CD8-positive, alpha-beta memory T cell (primary cell): ENCODE measurements at regions not wholly inside any gene's neighbourhood (a gene's known extent, or its start where the extent isn't known, plus 50 kb on each side); places are given as distances from the start of the nearest gene placed in this dataset.

ENCODE experiments used
- CTCF ChIA-PET: fragments of 350-600 bp; sonication (Branson Sonifier 250); formaldehyde crosslinking; loops from one replicate; lab custom pipeline; 2021; ENCODE audit warnings: antibody characterized with exemption; lab: Charles Lee
- POLR2A ChIA-PET: fragments of 350-600 bp; sonication (Branson Sonifier 250); formaldehyde crosslinking; loops from one replicate; lab custom pipeline; 2021; ENCODE audit warnings: antibody characterized with exemption; lab: Charles Lee
- DNase-seq, 5 donors: peaks; one replicate each; pipeline versions ENCODE4 v3.0.0 to v3.0.0-alpha.2; 2020 to 2022; ENCODE audit warnings: mixed read lengths in 1 of 5
- H3K27ac ChIP-seq: one replicate; pipeline ENCODE4 v1.7.0; 2013; ENCODE audit warnings: low read depth, mild to moderate bottlenecking, low read length, moderate library complexity
- H3K27me3 ChIP-seq: 2 replicates; pipeline ENCODE4 v1.7.0; 2013; ENCODE audit warnings: low read length, mild to moderate bottlenecking; ENCODE audit not compliant: insufficient read depth, poor library complexity, severe bottlenecking
- H3K36me3 ChIP-seq: 2 replicates; pipeline ENCODE4 v1.7.0; 2013; ENCODE audit warnings: mild to moderate bottlenecking, low read length, moderate library complexity; ENCODE audit not compliant: insufficient read depth
- H3K4me1 ChIP-seq: 2 replicates; pipeline ENCODE4 v1.7.0; 2013; ENCODE audit warnings: mild to moderate bottlenecking, low read length, moderate library complexity; ENCODE audit not compliant: insufficient read depth
- H3K4me3 ChIP-seq: 2 replicates; pipeline ENCODE4 v1.7.0; 2013; ENCODE audit warnings: mild to moderate bottlenecking, low read length
- H3K9me3 ChIP-seq: 2 replicates; pipeline ENCODE4 v1.7.0; 2013; ENCODE audit warnings: mild to moderate bottlenecking, low read length
- H3K27ac Mint-ChIP-seq, 8 donors: one replicate each; pipeline ENCODE4 v1.8.0; 2020 to 2021; ENCODE audit warnings: mixed read lengths in 8 of 8, mild to moderate bottlenecking in 6 of 8, inconsistent platforms in 3 of 8, moderate library complexity in 3 of 8
- H3K27me3 Mint-ChIP-seq, 2 donors: one replicate each; pipeline ENCODE4 v1.8.0; 2020 to 2021; ENCODE audit warnings: mixed read lengths in 2 of 2, mild to moderate bottlenecking in 1 of 2, moderate library complexity in 1 of 2
- H3K36me3 Mint-ChIP-seq, 3 donors: one replicate each; pipeline ENCODE4 v1.8.0; 2020 to 2021; ENCODE audit warnings: mixed read lengths in 3 of 3, inconsistent platforms in 1 of 3, mild to moderate bottlenecking in 1 of 3
- H3K4me1 Mint-ChIP-seq, 3 donors: one replicate each; pipeline ENCODE4 v1.8.0; 2020 to 2021; ENCODE audit warnings: mixed read lengths in 3 of 3, inconsistent platforms in 1 of 3, mild to moderate bottlenecking in 1 of 3
- H3K4me3 Mint-ChIP-seq, 7 donors: one replicate each; pipeline ENCODE4 v1.8.0; 2020 to 2021; ENCODE audit warnings: mixed read lengths in 7 of 7, mild to moderate bottlenecking in 6 of 7, moderate library complexity in 4 of 7, inconsistent platforms in 2 of 7
- H3K9me3 Mint-ChIP-seq, 5 donors: one replicate each; pipeline ENCODE4 v1.8.0; 2020 to 2022; ENCODE audit warnings: mixed read lengths in 5 of 5, mild to moderate bottlenecking in 3 of 5, moderate library complexity in 2 of 5, inconsistent platforms in 1 of 5

DNA sequence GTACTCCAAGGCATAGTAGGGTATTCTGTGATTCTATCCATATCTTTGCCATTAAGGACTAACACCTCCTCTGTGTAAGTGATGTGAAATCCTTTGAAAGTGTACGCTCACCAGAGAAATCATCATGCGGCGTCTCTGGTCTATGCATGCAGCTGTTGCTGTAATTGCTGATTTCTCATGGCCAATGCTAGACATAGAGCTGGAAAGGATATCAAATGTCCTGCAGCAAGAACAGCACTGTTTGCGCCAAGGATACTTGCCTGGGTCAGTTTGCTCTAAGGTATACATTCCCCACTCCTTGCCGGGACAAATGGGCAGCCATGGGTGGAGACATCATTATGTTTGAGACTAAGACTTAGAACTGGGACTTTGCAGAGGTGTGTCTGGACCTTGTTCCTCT is 896.4 kb downstream of the BCL11B start:
- H3K36me3 Mint-ChIP-seq = peaks cover 0 to 10% (median 0%) of the 10 kb centered on the region in 3 donors
- CTCF ChIA-PET = no interaction called here

DNA sequence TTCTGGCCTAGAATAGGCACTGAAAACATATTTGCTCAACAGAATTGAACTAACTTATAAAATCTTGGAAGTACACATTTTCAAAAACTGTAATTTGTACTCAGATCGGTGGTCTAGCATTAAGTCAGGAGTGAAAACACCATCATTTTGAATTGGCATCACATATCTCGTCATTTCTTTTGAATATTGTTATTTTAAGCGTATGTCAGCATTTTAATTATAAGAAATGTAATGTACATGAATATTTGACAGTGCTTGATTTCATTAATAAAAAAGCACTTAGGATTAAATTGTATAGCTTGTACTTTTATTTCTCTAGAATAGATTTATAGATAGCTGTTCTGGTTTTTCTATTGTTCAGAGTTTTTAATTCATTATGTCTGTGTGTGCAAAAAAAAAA is 892.2 kb downstream of the BCL11B start:
- peaks cover 0 to 16% (median 0%) of the 10 kb centered on the region in 3 donors for H3K36me3 Mint-ChIP-seq
- no peak overlapping the region for H3K27ac ChIP-seq
- H3K27me3 Mint-ChIP-seq = peaks cover 0 to 1% of the 10 kb centered on the region in 2 donors
- no peaks in the 10 kb centered on the region for H3K9me3 Mint-ChIP-seq
- no peak for DNase-seq
- CTCF ChIA-PET = no interaction called here
- no peaks in the 10 kb centered on the region for H3K9me3 ChIP-seq
- no peak overlapping the region for H3K27ac Mint-ChIP-seq
- no peaks in the 10 kb centered on the region for H3K27me3 ChIP-seq
- H3K4me1 ChIP-seq = no peaks in the 10 kb centered on the region
- no peaks in the 10 kb centered on the region for H3K36me3 ChIP-seq
- H3K4me1 Mint-ChIP-seq = no peaks in the 10 kb centered on the region
- POLR2A ChIA-PET = no interaction called here
- no peak overlapping the region for H3K4me3 ChIP-seq
- H3K4me3 Mint-ChIP-seq = no peak overlapping the region

More for the DNA sequence above, 896.4 kb downstream of the BCL11B start:
- H3K9me3 Mint-ChIP-seq = no peaks in the 10 kb centered on the region
- POLR2A ChIA-PET = no interaction called here
- Histone ChIP-seq H3K4me1 (no peaks in the 10 kb centered on the region), H3K27me3 (no peaks in the 10 kb centered on the region), H3K4me3 (no peak overlapping the region), H3K27ac (no peak overlapping the region), H3K9me3 (no peaks in the 10 kb centered on the region), H3K36me3 (no peaks in the 10 kb centered on the region)
- peaks cover 0 to 6% of the 10 kb centered on the region in 2 donors for H3K27me3 Mint-ChIP-seq
- H3K4me1 Mint-ChIP-seq = peaks cover 0 to 2% (median 0%) of the 10 kb centered on the region in 3 donors
- no peak overlapping the region for H3K27ac Mint-ChIP-seq
- DNase-seq = no peak
- H3K4me3 Mint-ChIP-seq = no peak overlapping the region

DNA sequence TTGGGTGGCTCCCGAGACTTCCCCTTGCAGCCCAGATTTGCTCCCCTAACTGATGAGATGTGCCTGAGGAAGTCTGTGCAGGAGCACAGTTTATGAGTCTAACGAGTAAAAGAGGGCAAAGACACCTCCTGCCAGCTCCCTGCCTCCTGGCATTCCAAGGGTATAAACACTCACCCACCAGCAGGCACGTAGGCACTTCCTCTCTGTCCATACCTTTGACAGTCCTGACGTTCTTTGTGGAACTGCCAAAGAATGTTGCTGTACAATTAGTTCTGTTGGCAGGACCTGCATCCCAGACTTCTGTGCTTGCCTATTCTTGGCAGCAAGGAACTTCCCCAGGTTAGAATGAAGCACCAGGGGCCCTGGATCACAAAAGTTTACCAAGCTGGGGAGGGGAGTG is 889.3 kb downstream of the BCL11B start:
- ChIA-PET POLR2A (no interaction called here), CTCF (no interaction called here)
- H3K9me3 ChIP-seq = no peaks in the 10 kb centered on the region
- no peaks in the 10 kb centered on the region for H3K4me1 ChIP-seq
- H3K27me3 ChIP-seq = no peaks in the 10 kb centered on the region
- no peak overlapping the region for H3K4me3 ChIP-seq
- no peaks in the 10 kb centered on the region for H3K4me1 Mint-ChIP-seq
- peaks cover 0 to 1% of the 10 kb centered on the region in 2 donors for H3K27me3 Mint-ChIP-seq
- H3K36me3 Mint-ChIP-seq = peaks cover 0 to 16% (median 0%) of the 10 kb centered on the region in 3 donors
- no peak overlapping the region for H3K27ac ChIP-seq
- H3K4me3 Mint-ChIP-seq = no peak overlapping the region
- no peaks in the 10 kb centered on the region for H3K9me3 Mint-ChIP-seq
- H3K27ac Mint-ChIP-seq = no peak overlapping the region
- no peak for DNase-seq
- H3K36me3 ChIP-seq = no peaks in the 10 kb centered on the region

DNA sequence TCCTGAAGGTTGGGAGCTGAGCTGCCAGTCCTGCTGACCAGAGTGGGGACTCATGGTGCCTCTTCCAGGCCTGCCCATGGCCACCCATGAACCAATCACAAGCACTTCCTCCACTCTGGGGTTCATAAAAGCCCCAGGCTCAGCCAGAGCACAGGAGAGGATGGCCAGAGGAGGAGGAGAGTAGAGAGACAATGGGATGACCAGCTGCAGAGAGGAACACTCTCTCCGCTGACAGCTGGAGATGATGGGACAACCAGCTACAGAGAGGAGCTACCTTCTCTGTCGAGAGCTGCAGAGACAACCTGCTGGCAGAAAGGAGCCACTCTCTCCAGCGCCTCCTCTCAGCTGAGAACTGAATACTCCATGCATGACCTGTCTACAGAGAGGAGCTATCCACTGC is 886.1 kb downstream of the BCL11B start:
- no peak overlapping the region for H3K27ac Mint-ChIP-seq

DNA sequence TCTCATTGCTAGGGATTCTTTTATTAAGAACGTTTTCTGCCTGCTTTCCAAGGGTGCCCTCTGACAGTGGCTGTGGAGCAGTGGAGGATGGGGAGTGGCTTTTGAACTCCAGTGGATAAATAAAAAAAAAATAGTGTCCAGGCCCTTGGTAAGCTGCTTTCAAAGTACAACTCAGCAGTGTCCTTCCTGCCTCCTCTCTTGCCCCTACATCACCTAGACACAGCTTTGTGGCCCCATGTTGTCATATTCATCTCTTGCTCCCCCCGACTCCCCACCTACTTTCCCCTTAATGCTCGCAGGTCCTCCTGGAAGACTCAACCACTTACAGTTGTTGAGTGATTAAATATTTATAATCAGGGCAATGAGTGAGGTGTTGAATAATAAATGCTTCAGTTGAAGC is 880.9 kb downstream of the BCL11B start:
- Mint-ChIP-seq H3K4me3 (no peak overlapping the region), H3K36me3 (peaks cover 0 to 14% (median under 1%) of the 10 kb centered on the region in 3 donors), H3K27me3 (no peaks in the 10 kb centered on the region), H3K9me3 (no peaks in the 10 kb centered on the region), H3K27ac (no peak overlapping the region), H3K4me1 (no peaks in the 10 kb centered on the region)
- no peaks in the 10 kb centered on the region for H3K36me3 ChIP-seq
- no peak overlapping the region for H3K27ac ChIP-seq
- ChIA-PET POLR2A (no interaction called here), CTCF (no interaction called here)
- H3K9me3 ChIP-seq = no peaks in the 10 kb centered on the region
- no peaks in the 10 kb centered on the region for H3K27me3 ChIP-seq
- DNase-seq = no peak
- H3K4me3 ChIP-seq = no peak overlapping the region
- H3K4me1 ChIP-seq = no peaks in the 10 kb centered on the region

More for the DNA sequence above, 886.1 kb downstream of the BCL11B start:
- H3K9me3 ChIP-seq = no peaks in the 10 kb centered on the region
- no peaks in the 10 kb centered on the region for H3K27me3 ChIP-seq
- H3K36me3 ChIP-seq = no peaks in the 10 kb centered on the region
- H3K4me3 Mint-ChIP-seq = no peak overlapping the region
- no peaks in the 10 kb centered on the region for H3K4me1 ChIP-seq
- H3K4me3 ChIP-seq = no peak overlapping the region
- POLR2A ChIA-PET = no interaction called here
- no peaks in the 10 kb centered on the region for H3K4me1 Mint-ChIP-seq
- no peaks in the 10 kb centered on the region for H3K27me3 Mint-ChIP-seq
- peaks cover 0 to 16% (median 0%) of the 10 kb centered on the region in 3 donors for H3K36me3 Mint-ChIP-seq
- H3K27ac ChIP-seq = no peak overlapping the region
- DNase-seq = no peak
- CTCF ChIA-PET = interaction anchor here (1.3 to 1.8 kb wide), 2 partner anchors 9 to 246 kb away, joined by 3 to 4 read pairs; no protein-coding TSS in a partner anchor
- H3K9me3 Mint-ChIP-seq = no peaks in the 10 kb centered on the region

DNA sequence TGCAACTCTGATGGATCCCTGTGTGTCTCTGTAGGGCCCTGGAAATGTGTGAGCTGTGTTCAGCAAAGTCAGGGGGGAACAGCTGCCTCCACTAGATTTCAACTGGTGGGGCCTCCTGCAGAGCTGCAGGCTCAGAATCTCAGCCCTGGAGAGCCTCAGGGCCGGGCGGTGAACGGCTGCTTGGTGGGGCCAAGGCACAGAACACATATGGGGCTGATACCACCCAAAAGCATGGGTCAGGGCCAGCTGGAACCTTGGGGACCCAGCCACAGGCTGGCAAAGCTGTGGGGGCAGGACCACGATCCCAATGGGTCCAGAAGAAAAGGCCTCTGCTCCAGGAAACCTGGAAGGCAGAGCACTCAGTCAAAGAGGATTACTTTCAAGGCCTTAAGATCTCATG is 878.5 kb downstream of the BCL11B start:
- Histone ChIP-seq H3K4me1 (no peaks in the 10 kb centered on the region), H3K27me3 (no peaks in the 10 kb centered on the region), H3K9me3 (no peaks in the 10 kb centered on the region), H3K36me3 (no peaks in the 10 kb centered on the region), H3K4me3 (no peak overlapping the region), H3K27ac (no peak overlapping the region)
- DNase-seq = no peak
- POLR2A ChIA-PET = no interaction called here
- no peak overlapping the region for H3K4me3 Mint-ChIP-seq
- H3K27me3 Mint-ChIP-seq = no peaks in the 10 kb centered on the region
- no peaks in the 10 kb centered on the region for H3K4me1 Mint-ChIP-seq
- H3K9me3 Mint-ChIP-seq = no peaks in the 10 kb centered on the region
- CTCF ChIA-PET = no interaction called here
- no peak overlapping the region for H3K27ac Mint-ChIP-seq
- H3K36me3 Mint-ChIP-seq = peaks cover 0 to 14% (median 3%) of the 10 kb centered on the region in 3 donors

DNA sequence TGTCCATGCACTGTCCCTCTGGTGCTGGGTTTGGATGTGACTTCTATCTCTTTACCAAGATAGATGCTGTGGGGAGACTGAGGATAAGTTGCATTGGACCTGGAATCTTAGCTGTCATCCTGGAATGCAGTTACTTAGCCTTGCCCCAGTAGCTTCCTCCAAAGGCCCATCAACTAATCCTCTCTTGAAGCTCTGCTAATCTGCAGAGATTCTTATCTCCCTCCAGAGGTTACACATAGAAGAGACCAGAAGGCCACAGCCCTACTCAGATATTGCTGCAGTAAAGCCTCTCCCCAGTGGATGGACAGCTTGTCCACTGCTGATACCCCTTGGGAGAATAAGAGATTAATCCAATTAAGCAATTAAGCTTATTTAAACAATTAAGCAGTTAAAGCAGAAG is 867.2 kb downstream of the BCL11B start:
- H3K27me3 Mint-ChIP-seq = no peaks in the 10 kb centered on the region
- H3K4me3 ChIP-seq = no peak overlapping the region
- H3K27me3 ChIP-seq = no peaks in the 10 kb centered on the region
- no peak for DNase-seq
- peaks cover 0 to 4% (median 0%) of the 10 kb centered on the region in 3 donors for H3K36me3 Mint-ChIP-seq
- no peaks in the 10 kb centered on the region for H3K9me3 Mint-ChIP-seq
- H3K27ac ChIP-seq = no peak overlapping the region
- H3K4me1 ChIP-seq = peaks cover 13% of the 10 kb centered on the region
- H3K4me3 Mint-ChIP-seq = no peak overlapping the region
- H3K27ac Mint-ChIP-seq = peak overlapping the region in 2 of 8 donors; percentile 24 to 34
- ChIA-PET POLR2A (no interaction called here), CTCF (interaction anchor here (0.8 kb wide), 1 partner anchor 268 kb away, joined by 3 read pairs; no protein-coding TSS in a partner anchor)
- no peaks in the 10 kb centered on the region for H3K9me3 ChIP-seq
- peaks cover 15 to 23% (median 18%) of the 10 kb centered on the region in 3 donors for H3K4me1 Mint-ChIP-seq
- no peaks in the 10 kb centered on the region for H3K36me3 ChIP-seq

DNA sequence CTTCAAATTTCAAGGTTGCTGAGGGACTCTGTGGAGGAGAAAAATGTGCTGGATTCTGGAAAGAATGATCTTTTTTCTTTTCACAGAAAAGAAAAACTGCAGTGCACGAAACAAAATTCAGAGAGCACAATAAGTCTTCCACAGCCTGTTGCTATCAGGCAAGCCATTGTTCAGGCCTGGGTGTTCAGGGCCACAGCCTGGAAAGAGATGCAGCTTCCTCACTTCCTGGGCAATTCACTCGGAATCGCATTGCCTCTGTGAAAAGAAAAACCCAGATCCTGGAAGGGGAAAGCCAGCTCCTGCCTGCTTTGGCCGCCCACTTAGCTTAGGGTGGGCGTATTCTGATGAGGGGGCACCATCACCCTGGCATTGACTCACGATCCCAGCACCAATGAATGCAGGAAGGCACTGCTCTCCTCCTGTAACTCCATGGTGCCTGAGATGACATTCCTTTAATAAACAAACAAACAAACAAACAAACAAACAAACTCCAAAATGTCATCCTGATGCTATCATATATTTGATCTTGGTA is 863.9 kb downstream of the BCL11B start:
- Histone ChIP-seq H3K9me3 (no peaks in the 10 kb centered on the region), H3K4me3 (no peak overlapping the region), H3K4me1 (peaks cover 13% of the 10 kb centered on the region), H3K36me3 (no peaks in the 10 kb centered on the region), H3K27me3 (no peaks in the 10 kb centered on the region), H3K27ac (no peak overlapping the region)
- no peaks in the 10 kb centered on the region for H3K9me3 Mint-ChIP-seq
- H3K4me3 Mint-ChIP-seq = no peak overlapping the region
- POLR2A ChIA-PET = no interaction called here
- CTCF ChIA-PET = no interaction called here
- H3K27me3 Mint-ChIP-seq = no peaks in the 10 kb centered on the region
- peaks cover 18 to 35% (median 24%) of the 10 kb centered on the region in 3 donors for H3K4me1 Mint-ChIP-seq
- no peaks in the 10 kb centered on the region for H3K36me3 Mint-ChIP-seq
- H3K27ac Mint-ChIP-seq = no peak overlapping the region
- DNase-seq = no peak
